ENCODE measurements at regions not wholly inside any gene's neighbourhood (a gene's known extent, or its start where the extent isn't known, plus 50 kb on each side); places are given as distances from the start of the nearest gene placed in this dataset.

- H3K27me3 ChIP-seq (ENCODE audit: control insufficient read depth, low read length), result no peaks in the 10 kb centered on the region
- peaks cover 24% of the 10 kb centered on the region; the same call in 1 of the 2 replicates for H3K9me3 ChIP-seq (ENCODE audit: control insufficient read depth, insufficient read depth, low read length)
- no peaks in the 10 kb centered on the region for H3K36me3 ChIP-seq (ENCODE audit: control insufficient read depth, low read length)
- no peak overlapping the region for H3K4me2 ChIP-seq (ENCODE audit: low read length)
- no peak overlapping the region for H3K4me3 ChIP-seq (ENCODE audit: low read length)
- no peaks in the 10 kb centered on the region for H4K20me1 ChIP-seq (ENCODE audit: control insufficient read depth, insufficient read depth, low read depth, low read length)
- no peaks in the 10 kb centered on the region for H3K79me2 ChIP-seq (ENCODE audit: control insufficient read depth, low read length)
- no peaks in the 10 kb centered on the region for H3K9me2 ChIP-seq (replicated peaks; ENCODE audit: control insufficient read depth, low read length)
- no peaks in the 10 kb centered on the region for H3F3A ChIP-seq (ENCODE audit: control insufficient read depth, insufficient read depth)
- H3K4me1 ChIP-seq (ENCODE audit: control insufficient read depth, low read length), result no peaks in the 10 kb centered on the region
- H3K27ac ChIP-seq (ENCODE audit: low read depth, low read length), result no peak overlapping the region
- TF ChIP-seq EZH2phosphoT487 (IDR thresholded peaks at IDR 0.05; ENCODE audit: borderline replicate concordance, low read length) (no peak), CTCF (IDR thresholded peaks at IDR 0.05; ENCODE audit: low read depth, low read length, poor library complexity, severe bottlenecking) (no peak)
Observed at GRCh38 chr15:26143221-26143620, 280.1 kb upstream of the ATP10A start.

GRCh38 chr15:26134812-26135211 is 271.7 kb upstream of the ATP10A start:
- Histone ChIP-seq H3K4me2 (ENCODE audit: low read length) (no peak overlapping the region), H3K36me3 (ENCODE audit: control insufficient read depth, low read length) (no peaks in the 10 kb centered on the region), H3K9me2 (replicated peaks; ENCODE audit: control insufficient read depth, low read length) (no peaks in the 10 kb centered on the region), H3K27ac (ENCODE audit: low read depth, low read length) (no peak overlapping the region), H3F3A (ENCODE audit: control insufficient read depth, insufficient read depth) (no peaks in the 10 kb centered on the region), H3K4me1 (ENCODE audit: control insufficient read depth, low read length) (no peaks in the 10 kb centered on the region), H3K79me2 (ENCODE audit: control insufficient read depth, low read length) (no peaks in the 10 kb centered on the region), H4K20me1 (ENCODE audit: control insufficient read depth, insufficient read depth, low read depth, low read length) (no peaks in the 10 kb centered on the region), H3K27me3 (ENCODE audit: control insufficient read depth, low read length) (no peaks in the 10 kb centered on the region), H3K4me3 (ENCODE audit: low read length) (no peak overlapping the region), H3K9me3 (ENCODE audit: control insufficient read depth, insufficient read depth, low read length) (peaks cover 22% of the 10 kb centered on the region; the same call in 1 of the 2 replicates)
- no peak for TF ChIP-seq EZH2phosphoT487 (IDR thresholded peaks at IDR 0.05; ENCODE audit: borderline replicate concordance, low read length)
- no peak for TF ChIP-seq CTCF (IDR thresholded peaks at IDR 0.05; ENCODE audit: low read depth, low read length, poor library complexity, severe bottlenecking)

GRCh38 chr15:26134152-26134551 is 271.0 kb upstream of the ATP10A start:
- Histone ChIP-seq H3K4me1 (ENCODE audit: control insufficient read depth, low read length) (no peaks in the 10 kb centered on the region), H3K27me3 (ENCODE audit: control insufficient read depth, low read length) (no peaks in the 10 kb centered on the region), H3K4me2 (ENCODE audit: low read length) (no peak overlapping the region), H3K27ac (ENCODE audit: low read depth, low read length) (no peak overlapping the region), H3K4me3 (ENCODE audit: low read length) (no peak overlapping the region), H3F3A (ENCODE audit: control insufficient read depth, insufficient read depth) (no peaks in the 10 kb centered on the region), H4K20me1 (ENCODE audit: control insufficient read depth, insufficient read depth, low read depth, low read length) (no peaks in the 10 kb centered on the region), H3K79me2 (ENCODE audit: control insufficient read depth, low read length) (no peaks in the 10 kb centered on the region), H3K9me2 (replicated peaks; ENCODE audit: control insufficient read depth, low read length) (no peaks in the 10 kb centered on the region), H3K9me3 (ENCODE audit: control insufficient read depth, insufficient read depth, low read length) (peaks cover 20% of the 10 kb centered on the region; the same call in 1 of the 2 replicates), H3K36me3 (ENCODE audit: control insufficient read depth, low read length) (no peaks in the 10 kb centered on the region)
- TF ChIP-seq CTCF (IDR thresholded peaks at IDR 0.05; ENCODE audit: low read depth, low read length, poor library complexity, severe bottlenecking) (no peak), EZH2phosphoT487 (IDR thresholded peaks at IDR 0.05; ENCODE audit: borderline replicate concordance, low read length) (no peak)
